ENCODE measurements at regions not wholly inside any gene's neighbourhood (a gene's known extent, or its start where the extent isn't known, plus 50 kb on each side); places are given as distances from the start of the nearest gene placed in this dataset.

DNA sequence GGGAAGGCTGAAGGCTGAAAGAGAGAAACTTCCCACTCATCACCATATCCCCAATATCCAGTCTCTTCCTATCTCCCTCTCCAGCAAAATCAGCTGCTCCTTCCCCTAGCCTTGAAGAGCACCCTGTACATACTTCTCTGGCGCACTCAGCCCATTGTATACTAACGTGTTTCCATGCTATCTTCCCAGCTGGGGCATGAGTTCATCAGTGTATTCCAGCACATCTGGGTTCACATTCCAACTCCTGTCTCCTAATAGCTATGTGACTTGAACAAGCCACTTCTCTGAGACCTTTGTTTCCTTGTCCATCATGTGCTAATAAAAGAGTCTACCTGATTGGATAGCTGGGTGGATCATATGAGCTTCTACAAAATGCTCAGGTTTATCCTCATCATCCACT is 51.1 kb upstream of the OLIG2 start:
- no peak overlapping the region for H3K4me3 Mint-ChIP-seq (ENCODE audit: unreplicated experiment)
- no peak for TF ChIP-seq CTCF (IDR thresholded peaks at IDR 0.05; ENCODE audit: partially characterized antibody, unreplicated experiment)
- DNase-seq: no peak
- peaks cover 1% of the 10 kb centered on the region for H3K27me3 Mint-ChIP-seq (ENCODE audit: unreplicated experiment)
- no peak overlapping the region for H3K27ac Mint-ChIP-seq (ENCODE audit: unreplicated experiment)
- H3K36me3 Mint-ChIP-seq (ENCODE audit: unreplicated experiment): no peaks in the 10 kb centered on the region
- no peaks in the 10 kb centered on the region for H3K9me3 Mint-ChIP-seq (ENCODE audit: unreplicated experiment)
- no peaks in the 10 kb centered on the region for H3K4me1 Mint-ChIP-seq (ENCODE audit: low read depth, unreplicated experiment)

GRCh38 chr21:32975811-32976431 is 49.8 kb upstream of the OLIG2 start:
- TF ChIP-seq CTCF (IDR thresholded peaks at IDR 0.05; ENCODE audit: partially characterized antibody, unreplicated experiment): no peak
- no peaks in the 10 kb centered on the region for H3K36me3 Mint-ChIP-seq (ENCODE audit: unreplicated experiment)
- H3K9me3 Mint-ChIP-seq (ENCODE audit: unreplicated experiment): peaks cover 2% of the 10 kb centered on the region
- H3K27ac Mint-ChIP-seq (ENCODE audit: unreplicated experiment): no peak overlapping the region
- H3K4me1 Mint-ChIP-seq (ENCODE audit: low read depth, unreplicated experiment): no peaks in the 10 kb centered on the region
- DNase-seq: no peak
- H3K4me3 Mint-ChIP-seq (ENCODE audit: unreplicated experiment): no peak overlapping the region
- H3K27me3 Mint-ChIP-seq (ENCODE audit: unreplicated experiment): peaks cover 1% of the 10 kb centered on the region
